GM23338 (cell line): ENCODE measurements at regions not wholly inside any gene's neighbourhood (a gene's known extent, or its start where the extent isn't known, plus 50 kb on each side); places are given as distances from the start of the nearest gene placed in this dataset.

Experiments
- ATAC-seq: fragments of 200-7000 bp; cut with Tn5 transposase; 3 replicates; pipeline ENCODE4 v1.9.1; 2020
- DNase-seq: peaks from one replicate; pipeline ENCODE4 v3.0.0-alpha.2; 2015; ENCODE audit warnings: low spot score
- H2AFZ ChIP-seq: fragments of 200-600 bp; sonication (generic); 2 replicates; pipeline ENCODE4 v1.8.0; 2016; ENCODE audit warnings: antibody characterized with exemption, mild to moderate bottlenecking, moderate library complexity
- H3F3A ChIP-seq: fragments of 200-600 bp; sonication (generic); replicated peaks from 2 replicates; pipeline ENCODE4 v1.8.0; 2017; ENCODE audit warnings: antibody characterized with exemption, mixed run types, low read depth
- H3K27ac ChIP-seq: fragments of 200-600 bp; sonication (generic); 2 replicates; pipeline ENCODE4 v1.6.1; 2016; ENCODE audit warnings: low read depth
- H3K27me3 ChIP-seq: fragments of 200-600 bp; sonication (generic); 2 replicates; pipeline ENCODE4 v1.8.0; 2016; ENCODE audit warnings: mild to moderate bottlenecking, mixed run types, moderate library complexity; ENCODE audit not compliant: insufficient read depth
- H3K36me3 ChIP-seq: fragments of 200-600 bp; sonication (generic); 2 replicates; pipeline ENCODE4 v1.8.0; 2016; ENCODE audit warnings: mild to moderate bottlenecking; ENCODE audit not compliant: insufficient read depth
- H3K4me1 ChIP-seq: fragments of 200-600 bp; sonication (generic); 2 replicates; pipeline ENCODE4 v1.8.0; 2016; ENCODE audit warnings: mild to moderate bottlenecking, moderate library complexity; ENCODE audit not compliant: insufficient read depth
- H3K4me2 ChIP-seq: fragments of 200-600 bp; sonication (generic); 2 replicates; pipeline ENCODE4 v1.7.1; 2017; ENCODE audit warnings: mixed run types
- H3K4me3 ChIP-seq: fragments of 200-600 bp; sonication (generic); 2 replicates; pipeline ENCODE4 v1.6.1; 2016; ENCODE audit warnings: mixed run types
- H3K79me2 ChIP-seq: fragments of 200-600 bp; sonication (generic); replicated peaks from 2 replicates; pipeline ENCODE4 v1.8.0; 2017; ENCODE audit warnings: mild to moderate bottlenecking; ENCODE audit not compliant: insufficient read depth
- H3K9me2 ChIP-seq: fragments of 200-600 bp; sonication (generic); 2 replicates; pipeline ENCODE4 v1.8.0; 2017; ENCODE audit not compliant: insufficient read depth
- H4K20me1 ChIP-seq: fragments of 200-600 bp; sonication (generic); replicated peaks from 2 replicates; pipeline ENCODE4 v1.8.0; 2017; ENCODE audit warnings: mild to moderate bottlenecking; ENCODE audit not compliant: insufficient read depth
- H3K27ac Mint-ChIP-seq: 2 replicates; pipeline ENCODE4 v1.8.0; 2020; ENCODE audit warnings: inconsistent platforms, mild to moderate bottlenecking, moderate library complexity, mixed read lengths
- H3K27me3 Mint-ChIP-seq: 3 replicates; pipeline ENCODE4 v1.8.0; 2022; ENCODE audit warnings: low read depth, mild to moderate bottlenecking, moderate library complexity, mixed read lengths, inconsistent platforms; ENCODE audit not compliant: insufficient read depth, poor library complexity
- H3K36me3 Mint-ChIP-seq: 3 replicates; pipeline ENCODE4 v1.8.0; 2021; ENCODE audit warnings: low read depth, mild to moderate bottlenecking, inconsistent platforms, moderate library complexity, mixed read lengths
- H3K4me1 Mint-ChIP-seq: 3 replicates; pipeline ENCODE4 v1.8.0; 2020; ENCODE audit warnings: mild to moderate bottlenecking, inconsistent platforms, mixed read lengths
- H3K4me3 Mint-ChIP-seq: 3 replicates; pipeline ENCODE4 v1.8.0; 2021; ENCODE audit warnings: moderate library complexity, mild to moderate bottlenecking, inconsistent platforms, mixed read lengths
- H3K9me3 Mint-ChIP-seq: 3 replicates; pipeline ENCODE4 v1.8.0; 2020; ENCODE audit warnings: moderate library complexity, mild to moderate bottlenecking, inconsistent platforms, mixed read lengths
- CREB1 ChIP-seq: fragments of 250-450 bp; sonication (Bioruptor Pico); IDR thresholded peaks from 2 replicates; pipeline ENCODE4 v1.5.0; 2020; ENCODE audit warnings: low read depth, mild to moderate bottlenecking, moderate library complexity
- CTCF ChIP-seq, 2 experiments: fragments of 200-600 bp in 1 of 2; sonication (generic) in 1 of 2; conservative IDR thresholded peaks; 2 replicates each; pipeline versions ENCODE4 v1.5.1 to v1.6.1; 2016 to 2017; ENCODE audit warnings: antibody characterized with exemption in 2 of 2, low read depth in 2 of 2, mild to moderate bottlenecking in 2 of 2, moderate library complexity in 1 of 2
- EZH2 ChIP-seq: fragments of 200-600 bp; sonication (generic); IDR thresholded peaks from one replicate; pipeline ENCODE4 v1.8.0; 2017; ENCODE audit warnings: antibody characterized with exemption, mild to moderate bottlenecking, low read depth; ENCODE audit not compliant: unreplicated experiment
- EZH2phosphoT487 ChIP-seq: fragments of 200-600 bp; sonication (generic); IDR thresholded peaks from one replicate; pipeline ENCODE4 v1.8.1; 2018; ENCODE audit warnings: antibody characterized with exemption; ENCODE audit not compliant: unreplicated experiment
- JUNB ChIP-seq: IDR thresholded peaks from one replicate; pipeline ENCODE4 v1.6.1; 2016; ENCODE audit warnings: antibody characterized with exemption; ENCODE audit not compliant: unreplicated experiment
- NANOG ChIP-seq: IDR thresholded peaks from 2 replicates; pipeline ENCODE4 v1.6.1; 2016; ENCODE audit warnings: antibody characterized with exemption, borderline replicate concordance
- POLR2AphosphoS5 ChIP-seq: IDR thresholded peaks from 2 replicates; pipeline ENCODE4 v1.6.1; 2016; ENCODE audit warnings: antibody characterized with exemption, low read depth
- REST ChIP-seq: IDR thresholded peaks from one replicate; pipeline ENCODE4 v1.6.1; 2018; ENCODE audit warnings: antibody characterized with exemption; ENCODE audit not compliant: unreplicated experiment
- ZNF331 ChIP-seq: fragments of 250-450 bp; sonication (Bioruptor Pico); IDR thresholded peaks from 2 replicates; pipeline ENCODE4 v1.5.0; 2020; ENCODE audit warnings: low read depth, mild to moderate bottlenecking, moderate library complexity
- ZNF462 ChIP-seq: fragments of 250-450 bp; sonication (Bioruptor Pico); IDR thresholded peaks from 2 replicates; pipeline ENCODE4 v1.5.0; 2020; ENCODE audit warnings: mild to moderate bottlenecking, moderate library complexity

- no peak for TF ChIP-seq REST
- TF ChIP-seq ZNF331 (CRISPR knock-in tag), result no peak
- no peak for TF ChIP-seq POLR2AphosphoS5
- TF ChIP-seq JUNB, result no peak
- TF ChIP-seq NANOG, result no peak
Observed at GRCh38 chr5:167971706-167972105, 319.7 kb upstream of the WWC1 start (continued).

- H3K4me3 ChIP-seq, result no peak overlapping the region
- H4K20me1 ChIP-seq, result no peaks in the 10 kb centered on the region
- H2AFZ ChIP-seq, result no peak overlapping the region
- no peak overlapping the region for H3K27ac ChIP-seq
- Mint-ChIP-seq H3K9me3 (no peaks in the 10 kb centered on the region), H3K27ac (no peak overlapping the region), H3K36me3 (no peaks in the 10 kb centered on the region), H3K27me3 (no peaks in the 10 kb centered on the region), H3K4me3 (no peak overlapping the region), H3K4me1 (no peaks in the 10 kb centered on the region; the same call in 2 of the 3 replicates)
- H3K27me3 ChIP-seq, result no peaks in the 10 kb centered on the region
- no peaks in the 10 kb centered on the region for H3K9me2 ChIP-seq
- H3K36me3 ChIP-seq, result no peaks in the 10 kb centered on the region
- no peak overlapping the region for H3K4me2 ChIP-seq
- no peaks in the 10 kb centered on the region for H3K4me1 ChIP-seq
- no peak for DNase-seq
- no peaks in the 10 kb centered on the region for H3F3A ChIP-seq
- H3K79me2 ChIP-seq, result no peaks in the 10 kb centered on the region
- ATAC-seq, result no peak
- TF ChIP-seq REST (no peak), EZH2 (no peak), CTCF (conservative IDR thresholded peaks at IDR 0.05; ENCODE audit: low read depth in 2 of 2) (no peak), CREB1 (no peak), ZNF331 (CRISPR knock-in tag) (no peak), ZNF462 (CRISPR knock-in tag) (no peak), JUNB (no peak), NANOG (no peak), POLR2AphosphoS5 (no peak), EZH2phosphoT487 (no peak)
Observed at GRCh38 chr5:167973126-167973525, 318.3 kb upstream of the WWC1 start.
